ENCODE measurements at regions not wholly inside any gene's neighbourhood (a gene's known extent, or its start where the extent isn't known, plus 50 kb on each side); places are given as distances from the start of the nearest gene placed in this dataset.

GRCh38 chr6:21383450-21384085, 210.0 kb upstream of the SOX4 start:
- no peak for TF ChIP-seq POLR2AphosphoS5 (IDR thresholded peaks at IDR 0.05; ENCODE audit: low read depth, low read length)
- no peak for TF ChIP-seq POLR2A (IDR thresholded peaks at IDR 0.05; ENCODE audit: low read depth, low read length)
- no peak for TF ChIP-seq TAF1 (IDR thresholded peaks at IDR 0.05; ENCODE audit: borderline replicate concordance, low read depth, low read length)
